Osteoblast (primary cell): ENCODE measurements at regions not wholly inside any gene's neighbourhood (a gene's known extent, or its start where the extent isn't known, plus 50 kb on each side); places are given as distances from the start of the nearest gene placed in this dataset.
"Not testable (repeated sequence)": the region's sequence is repeated elsewhere in the genome, so short reads cannot be mapped to it uniquely, and the experiment has no call there.

Source experiments
- DNase-seq: peaks from one replicate; pipeline ENCODE4 v3.0.0; 2011; ENCODE audit warnings: low spot score, mixed read lengths; ENCODE audit not compliant: insufficient read length; ENCODE audit errors: missing footprints
- H2AFZ ChIP-seq: 2 replicates; pipeline ENCODE4 v1.6.0; 2011; ENCODE audit warnings: mild to moderate bottlenecking, low read length
- H3K27ac ChIP-seq: 2 replicates; pipeline ENCODE4 v1.5.1; 2011; ENCODE audit warnings: mild to moderate bottlenecking, low read depth, low read length, moderate library complexity
- H3K27me3 ChIP-seq: 2 replicates; pipeline ENCODE4 v1.6.0; 2012; ENCODE audit warnings: mild to moderate bottlenecking, control low read depth, inconsistent platforms, low read length, moderate library complexity; ENCODE audit not compliant: insufficient read depth
- H3K36me3 ChIP-seq: 2 replicates; pipeline ENCODE4 v1.5.1; 2011; ENCODE audit warnings: mild to moderate bottlenecking, low read length, control low read depth, moderate library complexity; ENCODE audit not compliant: insufficient read depth
- H3K4me1 ChIP-seq: 2 replicates; pipeline ENCODE4 v1.5.1; 2011; ENCODE audit warnings: mild to moderate bottlenecking, low read length, control low read depth, moderate library complexity; ENCODE audit not compliant: insufficient read depth
- H3K4me2 ChIP-seq: 2 replicates; pipeline ENCODE4 v1.6.0; 2011; ENCODE audit warnings: mild to moderate bottlenecking, low read length; ENCODE audit not compliant: insufficient read depth
- H3K4me3 ChIP-seq: fragments of 200-600 bp; sonication (generic); 3 replicates; pipeline ENCODE4 v1.5.1; 2012; ENCODE audit warnings: mild to moderate bottlenecking, low read length, inconsistent platforms; ENCODE audit not compliant: insufficient read depth
- H3K79me2 ChIP-seq: 2 replicates; pipeline ENCODE4 v1.6.0; 2012; ENCODE audit warnings: mild to moderate bottlenecking, low read length, control low read depth, inconsistent platforms; ENCODE audit not compliant: insufficient read depth
- H3K9me3 ChIP-seq: 2 replicates; pipeline ENCODE4 v1.5.1; 2011; ENCODE audit warnings: low read depth, low read length, control low read depth
- H4K20me1 ChIP-seq: 2 replicates; pipeline ENCODE4 v1.6.0; 2012; ENCODE audit warnings: mild to moderate bottlenecking, low read length, control low read depth; ENCODE audit not compliant: insufficient read depth
- TF ChIP-seq, protein P1 (sequence below): IDR thresholded peaks from 2 replicates; pipeline ENCODE4 v1.5.1; 2011; ENCODE audit warnings: mild to moderate bottlenecking, low read depth, low read length, moderate library complexity; ENCODE audit errors: extremely low read depth

DNA sequence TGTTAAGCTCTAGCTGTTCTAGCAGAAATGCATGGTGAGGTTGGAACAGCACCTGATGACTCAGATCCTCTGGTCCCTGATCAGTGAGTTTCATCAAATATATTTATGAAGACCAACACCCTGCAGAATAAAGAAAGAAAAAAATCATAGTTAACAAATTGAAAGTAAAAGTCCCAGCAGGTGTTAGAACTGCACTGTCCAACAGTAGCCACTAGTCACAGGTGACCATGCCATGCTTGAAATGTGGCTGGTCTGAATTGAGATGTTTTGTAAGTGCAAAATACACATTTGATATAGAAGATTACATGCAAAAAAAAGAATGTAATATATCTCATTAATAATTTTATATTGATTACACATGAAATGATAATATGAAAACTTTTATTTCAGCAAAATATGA is 1010.7 kb upstream of the ZEB2 start:
- Histone ChIP-seq H3K79me2 (no peaks in the 10 kb centered on the region), H3K4me1 (no peaks in the 10 kb centered on the region), H3K4me3 (no peak overlapping the region), H2AFZ (no peak overlapping the region), H3K36me3 (no peaks in the 10 kb centered on the region), H3K27ac (no peak overlapping the region), H3K27me3 (no peaks in the 10 kb centered on the region), H3K4me2 (no peak overlapping the region), H3K9me3 (no peaks in the 10 kb centered on the region), H4K20me1 (no peaks in the 10 kb centered on the region)
- no peak for DNase-seq
- TF ChIP-seq, protein P1, sequence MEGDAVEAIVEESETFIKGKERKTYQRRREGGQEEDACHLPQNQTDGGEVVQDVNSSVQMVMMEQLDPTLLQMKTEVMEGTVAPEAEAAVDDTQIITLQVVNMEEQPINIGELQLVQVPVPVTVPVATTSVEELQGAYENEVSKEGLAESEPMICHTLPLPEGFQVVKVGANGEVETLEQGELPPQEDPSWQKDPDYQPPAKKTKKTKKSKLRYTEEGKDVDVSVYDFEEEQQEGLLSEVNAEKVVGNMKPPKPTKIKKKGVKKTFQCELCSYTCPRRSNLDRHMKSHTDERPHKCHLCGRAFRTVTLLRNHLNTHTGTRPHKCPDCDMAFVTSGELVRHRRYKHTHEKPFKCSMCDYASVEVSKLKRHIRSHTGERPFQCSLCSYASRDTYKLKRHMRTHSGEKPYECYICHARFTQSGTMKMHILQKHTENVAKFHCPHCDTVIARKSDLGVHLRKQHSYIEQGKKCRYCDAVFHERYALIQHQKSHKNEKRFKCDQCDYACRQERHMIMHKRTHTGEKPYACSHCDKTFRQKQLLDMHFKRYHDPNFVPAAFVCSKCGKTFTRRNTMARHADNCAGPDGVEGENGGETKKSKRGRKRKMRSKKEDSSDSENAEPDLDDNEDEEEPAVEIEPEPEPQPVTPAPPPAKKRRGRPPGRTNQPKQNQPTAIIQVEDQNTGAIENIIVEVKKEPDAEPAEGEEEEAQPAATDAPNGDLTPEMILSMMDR = no peak

DNA sequence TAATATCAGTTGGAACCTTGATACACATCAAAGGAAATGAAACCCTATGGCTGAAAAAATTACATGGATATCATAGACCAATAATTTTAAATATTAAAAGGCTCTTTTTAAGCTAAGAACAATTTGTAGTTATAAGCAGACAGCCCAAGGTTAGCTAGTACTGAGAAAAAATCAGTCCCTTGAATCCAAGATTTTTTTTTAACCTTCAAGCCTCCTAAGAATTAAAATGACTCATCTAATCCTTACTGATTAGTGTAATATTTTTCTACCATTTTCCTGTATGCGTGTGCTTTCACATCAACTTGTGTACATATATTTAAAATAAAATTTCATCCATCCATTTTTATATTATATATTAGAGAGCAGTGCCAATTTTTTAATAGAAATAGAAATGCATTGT is 1004.9 kb upstream of the ZEB2 start:
- Histone ChIP-seq H3K27ac (no peak overlapping the region), H3K36me3 (no peaks in the 10 kb centered on the region), H3K4me3 (no peak overlapping the region), H2AFZ (peak overlapping the region; percentile 17), H3K79me2 (no peaks in the 10 kb centered on the region), H4K20me1 (no peaks in the 10 kb centered on the region), H3K4me1 (no peaks in the 10 kb centered on the region), H3K27me3 (no peaks in the 10 kb centered on the region), H3K9me3 (no peaks in the 10 kb centered on the region), H3K4me2 (peak overlapping the region; percentile 59)
- DNase-seq = no peak
- TF ChIP-seq, protein P1 = no peak

DNA sequence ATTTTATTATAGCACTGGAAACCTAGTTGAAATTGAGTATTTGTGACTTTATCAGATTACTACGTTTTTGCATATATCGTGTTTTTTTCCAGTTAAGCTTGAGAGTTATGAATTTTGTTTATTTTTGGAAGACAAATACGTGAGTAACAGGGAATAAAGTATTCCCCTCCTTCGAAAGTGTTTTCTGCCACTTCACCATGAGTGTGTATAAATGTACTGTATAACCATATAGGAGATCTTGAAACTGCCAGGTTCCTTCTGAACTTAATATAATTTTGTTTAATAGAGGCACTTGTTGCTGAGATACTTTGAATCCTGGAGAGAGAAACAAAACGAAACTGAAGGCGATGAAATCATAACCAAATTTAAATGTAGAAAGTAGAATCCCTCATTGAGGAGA is 1004.4 kb upstream of the ZEB2 start:
- TF ChIP-seq, protein P1 = no peak

DNA sequence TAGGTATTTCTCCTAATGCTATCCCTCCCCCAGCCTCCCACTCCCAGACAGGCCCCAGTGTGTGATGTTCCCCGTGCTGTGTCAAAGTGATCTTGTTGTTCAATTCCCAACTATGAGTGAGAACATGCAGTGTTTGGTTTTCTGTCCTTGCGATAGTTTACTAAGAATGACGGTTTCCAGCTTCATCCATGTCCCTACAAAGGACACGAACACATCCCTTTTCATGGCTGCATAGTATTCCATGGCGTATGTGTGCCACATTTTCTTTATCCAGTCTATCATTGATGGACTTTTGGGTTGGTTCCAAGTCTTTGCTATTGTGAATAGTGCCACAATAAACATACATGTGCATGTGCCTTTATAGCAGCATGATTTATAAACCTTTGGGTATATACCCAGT is 999.3 kb upstream of the ZEB2 start:
- not testable (repeated sequence) for H3K4me2 ChIP-seq, H3K4me1 ChIP-seq, H3K27ac ChIP-seq, DNase-seq, H3K79me2 ChIP-seq, H4K20me1 ChIP-seq, H3K9me3 ChIP-seq, H3K36me3 ChIP-seq, H2AFZ ChIP-seq, H3K4me3 ChIP-seq, H3K27me3 ChIP-seq

More for the DNA sequence above, 1004.4 kb upstream of the ZEB2 start:
- no peak overlapping the region for H3K4me3 ChIP-seq
- no peaks in the 10 kb centered on the region for H3K79me2 ChIP-seq
- peak overlapping the region; percentile 17 for H2AFZ ChIP-seq
- no peaks in the 10 kb centered on the region for H3K36me3 ChIP-seq
- no peaks in the 10 kb centered on the region for H3K4me1 ChIP-seq
- H3K27me3 ChIP-seq = no peaks in the 10 kb centered on the region
- H3K4me2 ChIP-seq = peak overlapping the region; percentile 59
- no peak overlapping the region for H3K27ac ChIP-seq
- no peaks in the 10 kb centered on the region for H4K20me1 ChIP-seq
- H3K9me3 ChIP-seq = no peaks in the 10 kb centered on the region
- DNase-seq = no peak

DNA sequence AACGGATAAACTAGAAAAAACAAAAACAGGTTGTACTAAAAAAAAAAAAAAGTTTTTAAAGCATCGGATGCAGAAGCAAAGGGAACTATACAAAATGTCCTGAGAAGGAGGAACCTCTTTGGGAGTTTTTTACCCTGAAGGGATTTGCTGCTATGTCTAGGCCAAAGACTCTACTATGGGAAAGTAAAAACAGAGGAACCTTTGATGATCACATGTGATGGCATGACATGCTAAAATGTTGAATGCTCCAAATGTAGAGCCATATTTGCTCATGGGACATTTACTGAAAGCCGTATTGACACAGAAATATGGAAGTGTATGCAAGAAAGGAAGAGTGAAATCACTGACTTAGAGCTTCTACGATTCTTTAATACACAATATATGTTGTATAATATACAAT is 992.0 kb upstream of the ZEB2 start:
- no peak overlapping the region for H3K4me2 ChIP-seq
- TF ChIP-seq, protein P1 = no peak
- no peaks in the 10 kb centered on the region for H3K79me2 ChIP-seq
- H2AFZ ChIP-seq = no peak overlapping the region
- H4K20me1 ChIP-seq = no peaks in the 10 kb centered on the region
- H3K36me3 ChIP-seq = no peaks in the 10 kb centered on the region
- no peaks in the 10 kb centered on the region for H3K4me1 ChIP-seq
- H3K27ac ChIP-seq = no peak overlapping the region
- no peak for DNase-seq
- H3K9me3 ChIP-seq = no peaks in the 10 kb centered on the region
- H3K27me3 ChIP-seq = no peaks in the 10 kb centered on the region
- H3K4me3 ChIP-seq = no peak overlapping the region
